Gastrocnemius medialis (tissue), 4 donors: ENCODE measurements at regions not wholly inside any gene's neighbourhood (a gene's known extent, or its start where the extent isn't known, plus 50 kb on each side); places are given as distances from the start of the nearest gene placed in this dataset.

Experiments used
- ATAC-seq, 2 donors: fragments of 150-250 bp; one replicate each; pipeline ENCODE4 v1.9.1; 2016
- DNase-seq, 2 donors: peaks; one replicate each; pipeline ENCODE4 v3.0.0-alpha.2; 2019
- H3K27ac ChIP-seq, 4 donors: fragments of 200-600 bp; sonication (generic); 1 replicate in 1 of 4; 2 replicates in 3 of 4; pipeline ENCODE4 v1.5.1; 2016 to 2018; ENCODE audit warnings: mild to moderate bottlenecking in 2 of 4, moderate library complexity in 1 of 4
- H3K27me3 ChIP-seq, 3 donors: fragments of 200-600 bp; sonication (generic) in 2 of 3; 1 replicate in 1 of 3; 2 replicates in 2 of 3; pipeline versions ENCODE4 v1.5.1 to v1.6.0; 2016 to 2019; ENCODE audit warnings: mild to moderate bottlenecking in 1 of 3, moderate library complexity in 1 of 3
- H3K36me3 ChIP-seq, 2 donors: fragments of 200-600 bp; sonication (generic) in 1 of 2; one replicate each; pipeline ENCODE4 v1.5.1; 2017 to 2018
- H3K4me1 ChIP-seq, 2 donors: fragments of 200-600 bp; sonication (generic) in 1 of 2; one replicate each; pipeline ENCODE4 v1.5.1; 2016 to 2017; ENCODE audit warnings: mild to moderate bottlenecking in 2 of 2
- H3K4me3 ChIP-seq, 4 donors: fragments of 200-600 bp; sonication (generic) in 3 of 4; 1 replicate in 1 of 4; 2 replicates in 3 of 4; pipeline ENCODE4 v1.5.1; 2016 to 2019; ENCODE audit warnings: mild to moderate bottlenecking in 2 of 4
- H3K9me3 ChIP-seq, 3 donors: fragments of 200-600 bp; sonication (generic) in 2 of 3; 1 replicate in 1 of 3; 2 replicates in 2 of 3; pipeline ENCODE4 v1.5.1; 2016 to 2019
- POLR2A ChIP-seq, 2 donors: fragments of 450-650 bp; IDR thresholded peaks; one replicate each; pipeline ENCODE4 v1.6.1; 2017; ENCODE audit warnings: antibody characterized with exemption in 2 of 2, mild to moderate bottlenecking in 2 of 2, moderate library complexity in 2 of 2
- in situ Hi-C, 4 donors: fragments of 200-750 bp; cut with MboI; loops; one replicate each; pipeline versions ENCODE4 v1.15.0 to v1.8.0; 2017; ENCODE audit warnings: low sequenced_read_pairs in 4 of 4
- intact Hi-C: fragments of 100-400 bp; cut with DNase I; formaldehyde crosslinking; loops from one replicate; pipeline ENCODE4 v1.15.1; 2023; ENCODE audit warnings: low total_unique reads
- TF ChIP-seq, protein P1 (sequence below), 5 experiments: fragments of 450-650 bp in 3 of 5; fragments of 200-600 bp in 2 of 5; sonication (generic) in 2 of 5; IDR thresholded peaks in 4 of 5; conservative IDR thresholded peaks in 1 of 5; 1 replicate in 4 of 5; 2 replicates in 1 of 5; pipeline ENCODE4 v1.5.1; 2016 to 2019; ENCODE audit warnings: antibody characterized with exemption in 5 of 5, mild to moderate bottlenecking in 3 of 5, moderate library complexity in 3 of 5

DNA sequence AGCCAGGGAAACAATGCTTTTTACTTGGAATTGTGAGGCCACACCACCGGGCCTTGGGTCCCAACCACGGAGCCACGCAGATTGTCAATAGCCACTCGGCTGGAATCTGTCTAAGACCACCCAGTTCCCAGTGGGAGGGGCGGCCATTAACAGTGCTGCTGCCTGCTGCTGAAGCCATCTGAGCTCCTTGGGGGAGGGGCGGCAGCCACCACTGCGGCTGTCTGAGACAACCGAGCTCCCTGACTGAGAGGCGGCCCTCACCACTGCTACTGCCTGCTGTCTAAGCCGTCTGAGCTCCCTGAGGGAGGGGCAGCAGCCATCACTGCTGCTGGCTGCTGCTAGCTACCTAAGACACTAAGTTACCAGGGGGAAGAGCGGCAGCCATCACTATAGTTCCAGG is 64.3 kb downstream of the DMRTA2 start:
- no peaks in the 10 kb centered on the region for H3K9me3 ChIP-seq
- in situ Hi-C loops (no loop called here), intact Hi-C loops (no loop called here)
- no peaks in the 10 kb centered on the region for H3K36me3 ChIP-seq
- H3K27ac ChIP-seq = no peak overlapping the region
- H3K4me3 ChIP-seq = no peak overlapping the region
- peaks cover 13 to 26% (median 19%) of the 10 kb centered on the region in 3 donors for H3K27me3 ChIP-seq
- H3K4me1 ChIP-seq = no peaks in the 10 kb centered on the region
- TF ChIP-seq, protein P1, sequence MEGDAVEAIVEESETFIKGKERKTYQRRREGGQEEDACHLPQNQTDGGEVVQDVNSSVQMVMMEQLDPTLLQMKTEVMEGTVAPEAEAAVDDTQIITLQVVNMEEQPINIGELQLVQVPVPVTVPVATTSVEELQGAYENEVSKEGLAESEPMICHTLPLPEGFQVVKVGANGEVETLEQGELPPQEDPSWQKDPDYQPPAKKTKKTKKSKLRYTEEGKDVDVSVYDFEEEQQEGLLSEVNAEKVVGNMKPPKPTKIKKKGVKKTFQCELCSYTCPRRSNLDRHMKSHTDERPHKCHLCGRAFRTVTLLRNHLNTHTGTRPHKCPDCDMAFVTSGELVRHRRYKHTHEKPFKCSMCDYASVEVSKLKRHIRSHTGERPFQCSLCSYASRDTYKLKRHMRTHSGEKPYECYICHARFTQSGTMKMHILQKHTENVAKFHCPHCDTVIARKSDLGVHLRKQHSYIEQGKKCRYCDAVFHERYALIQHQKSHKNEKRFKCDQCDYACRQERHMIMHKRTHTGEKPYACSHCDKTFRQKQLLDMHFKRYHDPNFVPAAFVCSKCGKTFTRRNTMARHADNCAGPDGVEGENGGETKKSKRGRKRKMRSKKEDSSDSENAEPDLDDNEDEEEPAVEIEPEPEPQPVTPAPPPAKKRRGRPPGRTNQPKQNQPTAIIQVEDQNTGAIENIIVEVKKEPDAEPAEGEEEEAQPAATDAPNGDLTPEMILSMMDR (IDR thresholded peaks at IDR 0.05 in 4 of 5, conservative IDR thresholded peaks at IDR 0.05 in 1 of 5) = no peak
- TF ChIP-seq POLR2A (IDR thresholded peaks at IDR 0.05) = no peak
- ATAC-seq = no peak
- DNase-seq = no peak

DNA sequence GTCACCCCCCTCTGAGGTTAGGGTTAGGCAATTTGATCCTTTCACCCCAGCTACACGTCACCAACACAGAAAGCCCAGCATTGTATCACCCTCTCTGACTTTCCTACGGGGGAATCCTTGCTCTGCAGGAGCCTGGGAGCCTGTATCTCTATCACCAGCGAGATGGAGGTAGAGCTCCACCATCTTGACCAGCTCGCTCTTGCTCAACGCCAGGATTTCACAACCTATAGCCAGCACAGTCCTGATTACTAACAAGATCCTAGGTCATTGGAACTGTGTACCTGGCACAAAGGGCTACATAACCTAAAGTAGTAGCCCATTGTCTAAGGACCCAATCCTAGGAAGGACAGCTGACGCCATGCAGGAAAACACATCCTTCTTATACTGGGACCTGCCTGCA is 66.1 kb downstream of the DMRTA2 start:
- ATAC-seq = no peak
- no peaks in the 10 kb centered on the region for H3K36me3 ChIP-seq
- intact Hi-C loops (no loop called here), in situ Hi-C loops (no loop called here)
- DNase-seq = no peak
- no peak overlapping the region for H3K27ac ChIP-seq
- H3K27me3 ChIP-seq = peaks cover 13 to 26% (median 17%) of the 10 kb centered on the region in 3 donors
- H3K4me1 ChIP-seq = no peaks in the 10 kb centered on the region
- TF ChIP-seq POLR2A (IDR thresholded peaks at IDR 0.05) = no peak
- TF ChIP-seq, protein P1 (IDR thresholded peaks at IDR 0.05 in 4 of 5, conservative IDR thresholded peaks at IDR 0.05 in 1 of 5) = no peak
- no peaks in the 10 kb centered on the region for H3K9me3 ChIP-seq
- H3K4me3 ChIP-seq = no peak overlapping the region

- ATAC-seq = no peak
- in situ Hi-C loops = no loop called here
These were observed 68.4 kb downstream of the DMRTA2 start for GRCh38 chr1:50354813-50355212.

GRCh38 chr1:50352428-50352827 is 70.8 kb downstream of the DMRTA2 start:
- no peaks in the 10 kb centered on the region for H3K4me1 ChIP-seq
- no peaks in the 10 kb centered on the region for H3K9me3 ChIP-seq
- no peak for ATAC-seq
- no peak overlapping the region for H3K27ac ChIP-seq
- DNase-seq = no peak
- in situ Hi-C loops = no loop called here
- intact Hi-C loops = no loop called here
- H3K27me3 ChIP-seq = peaks cover 0 to 2% (median 0%) of the 10 kb centered on the region in 3 donors
- H3K4me3 ChIP-seq = no peak overlapping the region
- TF ChIP-seq POLR2A (IDR thresholded peaks at IDR 0.05) = no peak
- TF ChIP-seq, protein P1 (IDR thresholded peaks at IDR 0.05 in 4 of 5, conservative IDR thresholded peaks at IDR 0.05 in 1 of 5) = no peak
- H3K36me3 ChIP-seq = no peaks in the 10 kb centered on the region

More at GRCh38 chr1:50354813-50355212, 68.4 kb downstream of the DMRTA2 start:
- no peak overlapping the region for H3K27ac ChIP-seq
- no peaks in the 10 kb centered on the region for H3K36me3 ChIP-seq
- no peaks in the 10 kb centered on the region for H3K4me1 ChIP-seq
- H3K4me3 ChIP-seq = no peak overlapping the region
- TF ChIP-seq, protein P1 (IDR thresholded peaks at IDR 0.05 in 4 of 5, conservative IDR thresholded peaks at IDR 0.05 in 1 of 5) = no peak
- TF ChIP-seq POLR2A (IDR thresholded peaks at IDR 0.05) = no peak
- H3K27me3 ChIP-seq = peaks cover 9 to 14% (median 13%) of the 10 kb centered on the region in 3 donors
- DNase-seq = no peak
- intact Hi-C loops = no loop called here
- H3K9me3 ChIP-seq = no peaks in the 10 kb centered on the region

DNA sequence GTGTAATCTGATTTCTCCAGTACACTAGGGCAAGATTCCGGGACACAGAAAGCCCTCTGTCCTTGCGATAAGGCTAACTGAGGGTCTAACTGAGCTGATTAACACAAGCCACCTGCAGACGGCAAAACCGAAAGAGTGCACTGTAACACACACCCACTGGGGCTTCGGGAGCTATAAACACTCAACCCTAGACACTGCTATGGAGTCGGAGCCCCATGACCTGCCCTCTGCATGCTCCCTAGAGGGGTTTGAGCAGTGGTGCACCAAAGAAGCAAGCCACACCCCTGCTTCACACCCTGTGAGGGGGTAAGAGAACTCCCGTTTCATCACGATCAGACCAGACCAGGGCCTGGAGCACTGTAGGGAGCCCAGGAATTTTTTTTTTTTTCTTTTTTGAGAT is 72.4 kb downstream of the DMRTA2 start:
- H3K9me3 ChIP-seq = no peaks in the 10 kb centered on the region
- no peak for TF ChIP-seq POLR2A (IDR thresholded peaks at IDR 0.05)
- TF ChIP-seq, protein P1 (IDR thresholded peaks at IDR 0.05 in 4 of 5, conservative IDR thresholded peaks at IDR 0.05 in 1 of 5) = no peak
- no peak for ATAC-seq
- no peak overlapping the region for H3K4me3 ChIP-seq
- no peaks in the 10 kb centered on the region for H3K36me3 ChIP-seq
- DNase-seq = no peak
- in situ Hi-C loops (no loop called here), intact Hi-C loops (no loop called here)
- peaks cover 0 to 2% (median 0%) of the 10 kb centered on the region in 3 donors for H3K27me3 ChIP-seq
- no peak overlapping the region for H3K27ac ChIP-seq
- no peaks in the 10 kb centered on the region for H3K4me1 ChIP-seq
